A673 (cell line): ENCODE measurements at regions not wholly inside any gene's neighbourhood (a gene's known extent, or its start where the extent isn't known, plus 50 kb on each side); places are given as distances from the start of the nearest gene placed in this dataset.

ENCODE experiments used
- BruUV-seq: library from RNA; stranded (reverse); fragments of 400-500 nt; replicated peaks from 2 replicates; lab custom pipeline; 2021; lab: Mats Ljungman, UMichigan
- CTCF ChIA-PET: fragments of 300-600 bp; sonication (Branson Sonifier 250); formaldehyde crosslinking; loops from one replicate; lab custom pipeline; 2022; ENCODE audit warnings: antibody characterized with exemption; lab: Charles Lee
- POLR2A ChIA-PET: fragments of 300-600 bp; sonication (Branson Sonifier 250); formaldehyde crosslinking; loops from one replicate; lab custom pipeline; 2022; ENCODE audit warnings: antibody characterized with exemption; ENCODE audit not compliant: low non-redundant PET; lab: Charles Lee
- DNase-seq: peaks from one replicate; pipeline ENCODE4 v3.0.0-alpha.2; 2015; ENCODE audit warnings: low spot score
- H3K27ac ChIP-seq: fragments of 200-600 bp; sonication (generic); 2 replicates; pipeline ENCODE4 v1.5.1; 2016; ENCODE audit warnings: mixed run types, low read depth, mild to moderate bottlenecking, mixed read lengths, antibody characterized with exemption, low read length; ENCODE audit not compliant: poor library complexity, severe bottlenecking
- H3K27me3 ChIP-seq: fragments of 200-600 bp; sonication (generic); replicated peaks from 2 replicates; pipeline ENCODE4 v1.6.1; 2017; ENCODE audit warnings: mixed run types, low read depth, mild to moderate bottlenecking, mixed read lengths, antibody characterized with exemption, low read length; ENCODE audit not compliant: insufficient read depth, poor library complexity
- H3K36me3 ChIP-seq: fragments of 200-600 bp; sonication (generic); 2 replicates; pipeline ENCODE4 v1.6.1; 2016; ENCODE audit warnings: mixed run types, mild to moderate bottlenecking, mixed read lengths, antibody characterized with exemption, low read length; ENCODE audit not compliant: insufficient read depth, poor library complexity, severe bottlenecking
- H3K4me1 ChIP-seq: fragments of 200-600 bp; sonication (generic); 2 replicates; pipeline ENCODE4 v1.6.1; 2017; ENCODE audit warnings: mixed run types, mild to moderate bottlenecking, mixed read lengths, antibody characterized with exemption, low read length; ENCODE audit not compliant: insufficient read depth, poor library complexity, severe bottlenecking
- H3K4me3 ChIP-seq: fragments of 200-600 bp; sonication (generic); 2 replicates; pipeline ENCODE4 v1.5.1; 2016; ENCODE audit warnings: low read depth, mixed run types, mild to moderate bottlenecking, mixed read lengths, low read length; ENCODE audit not compliant: poor library complexity, severe bottlenecking
- H3K9me3 ChIP-seq: fragments of 200-600 bp; sonication (generic); 2 replicates; pipeline ENCODE4 v1.6.1; 2016; ENCODE audit warnings: mixed run types, low read depth, mild to moderate bottlenecking, mixed read lengths, antibody characterized with exemption, low read length; ENCODE audit not compliant: poor library complexity, severe bottlenecking
- CTCF ChIP-seq: fragments of 300-800, 200-600 bp; sonication (generic); conservative IDR thresholded peaks from 2 replicates; pipeline ENCODE4 v1.5.1; 2017; ENCODE audit warnings: low read depth, mild to moderate bottlenecking, antibody characterized with exemption, low read length, moderate library complexity, mixed read lengths
- EZH2 ChIP-seq: fragments of 200-600 bp; sonication (generic); IDR thresholded peaks from 2 replicates; pipeline ENCODE4 v1.6.1; 2017; ENCODE audit warnings: borderline replicate concordance, low read depth, mild to moderate bottlenecking, mixed read lengths, antibody characterized with exemption, low read length; ENCODE audit not compliant: poor library complexity, severe bottlenecking
- intact Hi-C: fragments of 100-400 bp; cut with micrococcal nuclease; formaldehyde crosslinking; loops from one replicate; pipeline ENCODE4 v1.10.0; 2022; ENCODE audit not compliant: unreplicated experiment

GRCh38 chr5:159751459-159751858 lies 164.8 kb upstream of the ADRA1B start:
- Histone ChIP-seq H3K36me3 (no peaks in the 10 kb centered on the region), H3K27me3 (peaks cover 3% of the 10 kb centered on the region), H3K4me3 (no peak overlapping the region), H3K4me1 (no peaks in the 10 kb centered on the region), H3K9me3 (no peaks in the 10 kb centered on the region), H3K27ac (no peak overlapping the region)
- no TSS peak for BruUV-seq
- DNase-seq: no peak
- TF ChIP-seq CTCF: no peak
- no peak for TF ChIP-seq EZH2
- intact Hi-C loops: no loop called here
- POLR2A ChIA-PET: no interaction called here
- CTCF ChIA-PET: no interaction called here

- TF ChIP-seq CTCF (no peak), EZH2 (no peak)
- Histone ChIP-seq H3K27ac (no peak overlapping the region), H3K27me3 (peaks cover 3% of the 10 kb centered on the region), H3K4me3 (no peak overlapping the region), H3K36me3 (no peaks in the 10 kb centered on the region), H3K4me1 (no peaks in the 10 kb centered on the region), H3K9me3 (no peaks in the 10 kb centered on the region)
- CTCF ChIA-PET: no interaction called here
- intact Hi-C loops: no loop called here
- POLR2A ChIA-PET: interaction anchor here (0.6 kb wide), 1 partner anchor 131 kb away, joined by 10 read pairs; no protein-coding TSS in a partner anchor
- no peak for DNase-seq
- no TSS peak for BruUV-seq
These were observed 163.5 kb upstream of the ADRA1B start for GRCh38 chr5:159752622-159753275.

GRCh38 chr5:159758189-159758588 lies 158.1 kb upstream of the ADRA1B start:
- H3K27ac ChIP-seq: no peak overlapping the region
- no peaks in the 10 kb centered on the region for H3K4me1 ChIP-seq
- H3K27me3 ChIP-seq: peaks cover 11% of the 10 kb centered on the region
- POLR2A ChIA-PET: no interaction called here
- no TSS peak for BruUV-seq
- no peaks in the 10 kb centered on the region for H3K36me3 ChIP-seq
- TF ChIP-seq EZH2 (no peak), CTCF (no peak)
- H3K9me3 ChIP-seq: no peaks in the 10 kb centered on the region
- no peak for DNase-seq
- intact Hi-C loops: no loop called here
- CTCF ChIA-PET: no interaction called here
- no peak overlapping the region for H3K4me3 ChIP-seq
